ENCODE measurements at regions not wholly inside any gene's neighbourhood (a gene's known extent, or its start where the extent isn't known, plus 50 kb on each side); places are given as distances from the start of the nearest gene placed in this dataset.

GRCh38 chr13:82879921-82880320, 1002.4 kb downstream of the SLITRK1 start:
- H3K4me3 ChIP-seq = no peak overlapping the region
- H3K27ac ChIP-seq = no peak overlapping the region
- intact Hi-C loops (cut with DNase I) = no loop called here
- no peak overlapping the region for H3K9ac ChIP-seq (ENCODE audit: low read depth in 2 of 2, low read length in 2 of 2)
- H3K9me3 ChIP-seq = no peaks in the 10 kb centered on the region
- no peaks in the 10 kb centered on the region for H3K27me3 ChIP-seq
- H3K36me3 ChIP-seq = no peaks in the 10 kb centered on the region
- no peak for DNase-seq
- TF ChIP-seq, protein P1, sequence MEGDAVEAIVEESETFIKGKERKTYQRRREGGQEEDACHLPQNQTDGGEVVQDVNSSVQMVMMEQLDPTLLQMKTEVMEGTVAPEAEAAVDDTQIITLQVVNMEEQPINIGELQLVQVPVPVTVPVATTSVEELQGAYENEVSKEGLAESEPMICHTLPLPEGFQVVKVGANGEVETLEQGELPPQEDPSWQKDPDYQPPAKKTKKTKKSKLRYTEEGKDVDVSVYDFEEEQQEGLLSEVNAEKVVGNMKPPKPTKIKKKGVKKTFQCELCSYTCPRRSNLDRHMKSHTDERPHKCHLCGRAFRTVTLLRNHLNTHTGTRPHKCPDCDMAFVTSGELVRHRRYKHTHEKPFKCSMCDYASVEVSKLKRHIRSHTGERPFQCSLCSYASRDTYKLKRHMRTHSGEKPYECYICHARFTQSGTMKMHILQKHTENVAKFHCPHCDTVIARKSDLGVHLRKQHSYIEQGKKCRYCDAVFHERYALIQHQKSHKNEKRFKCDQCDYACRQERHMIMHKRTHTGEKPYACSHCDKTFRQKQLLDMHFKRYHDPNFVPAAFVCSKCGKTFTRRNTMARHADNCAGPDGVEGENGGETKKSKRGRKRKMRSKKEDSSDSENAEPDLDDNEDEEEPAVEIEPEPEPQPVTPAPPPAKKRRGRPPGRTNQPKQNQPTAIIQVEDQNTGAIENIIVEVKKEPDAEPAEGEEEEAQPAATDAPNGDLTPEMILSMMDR (IDR thresholded peaks at IDR 0.05) = no peak
- H3K4me1 ChIP-seq = no peaks in the 10 kb centered on the region

DNA sequence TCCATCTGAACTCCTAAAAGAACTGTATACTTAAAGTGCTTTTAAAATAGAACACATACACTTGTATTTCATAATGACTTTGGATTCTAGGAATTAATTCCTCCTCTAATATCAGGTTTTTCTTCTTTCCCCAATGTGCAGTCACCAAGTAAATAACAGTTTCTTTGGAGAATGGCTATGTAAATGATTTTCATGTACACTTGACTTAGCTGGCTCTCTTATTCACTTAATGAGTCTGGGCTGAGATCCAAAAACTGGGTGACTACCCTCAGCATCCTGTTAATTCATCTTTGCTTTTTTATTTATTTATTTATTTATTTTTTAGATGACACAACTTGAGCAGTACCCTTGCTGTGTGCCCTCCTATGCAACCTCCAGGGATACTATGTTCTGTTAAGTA, 1003.7 kb downstream of the SLITRK1 start:
- TF ChIP-seq, protein P1 (IDR thresholded peaks at IDR 0.05) = no peak
- Histone ChIP-seq H3K27ac (no peak overlapping the region), H3K9me3 (no peaks in the 10 kb centered on the region), H3K4me1 (no peaks in the 10 kb centered on the region), H3K27me3 (no peaks in the 10 kb centered on the region), H3K9ac (ENCODE audit: low read depth in 2 of 2, low read length in 2 of 2) (no peak overlapping the region), H3K36me3 (no peaks in the 10 kb centered on the region), H3K4me3 (no peak overlapping the region)
- intact Hi-C loops (cut with DNase I) = no loop called here
- DNase-seq = no peak

GRCh38 chr13:82867284-82867683, 1015.0 kb downstream of the SLITRK1 start:
- H3K9ac ChIP-seq (ENCODE audit: low read depth in 2 of 2, low read length in 2 of 2) = no peak overlapping the region
- intact Hi-C loops (cut with DNase I) = no loop called here
- no peaks in the 10 kb centered on the region for H3K36me3 ChIP-seq
- no peak overlapping the region for H3K27ac ChIP-seq
- no peaks in the 10 kb centered on the region for H3K27me3 ChIP-seq
- no peaks in the 10 kb centered on the region for H3K4me1 ChIP-seq
- TF ChIP-seq, protein P1 (IDR thresholded peaks at IDR 0.05) = no peak
- DNase-seq = no peak
- no peaks in the 10 kb centered on the region for H3K9me3 ChIP-seq
- no peak overlapping the region for H3K4me3 ChIP-seq

GRCh38 chr13:82850644-82851043, 1031.6 kb downstream of the SLITRK1 start:
- H3K4me3 ChIP-seq = no peak overlapping the region
- TF ChIP-seq, protein P1 (IDR thresholded peaks at IDR 0.05) = no peak
- no peaks in the 10 kb centered on the region for H3K9me3 ChIP-seq
- no peak overlapping the region for H3K27ac ChIP-seq
- no peaks in the 10 kb centered on the region for H3K36me3 ChIP-seq
- no peaks in the 10 kb centered on the region for H3K4me1 ChIP-seq
- H3K27me3 ChIP-seq = no peaks in the 10 kb centered on the region
- H3K9ac ChIP-seq (ENCODE audit: low read depth in 2 of 2, low read length in 2 of 2) = no peak overlapping the region
- intact Hi-C loops (cut with DNase I) = no loop called here
- no peak for DNase-seq

GRCh38 chr13:82848766-82849165, 1033.5 kb downstream of the SLITRK1 start:
- H3K27ac ChIP-seq = no peak overlapping the region
- TF ChIP-seq, protein P1 (IDR thresholded peaks at IDR 0.05) = no peak
- H3K36me3 ChIP-seq = no peaks in the 10 kb centered on the region
- intact Hi-C loops (cut with DNase I) = no loop called here
- H3K9me3 ChIP-seq = no peaks in the 10 kb centered on the region
- DNase-seq = no peak
- H3K27me3 ChIP-seq = no peaks in the 10 kb centered on the region
- no peak overlapping the region for H3K4me3 ChIP-seq
- no peak overlapping the region for H3K9ac ChIP-seq (ENCODE audit: low read depth in 2 of 2, low read length in 2 of 2)
- no peaks in the 10 kb centered on the region for H3K4me1 ChIP-seq

DNA sequence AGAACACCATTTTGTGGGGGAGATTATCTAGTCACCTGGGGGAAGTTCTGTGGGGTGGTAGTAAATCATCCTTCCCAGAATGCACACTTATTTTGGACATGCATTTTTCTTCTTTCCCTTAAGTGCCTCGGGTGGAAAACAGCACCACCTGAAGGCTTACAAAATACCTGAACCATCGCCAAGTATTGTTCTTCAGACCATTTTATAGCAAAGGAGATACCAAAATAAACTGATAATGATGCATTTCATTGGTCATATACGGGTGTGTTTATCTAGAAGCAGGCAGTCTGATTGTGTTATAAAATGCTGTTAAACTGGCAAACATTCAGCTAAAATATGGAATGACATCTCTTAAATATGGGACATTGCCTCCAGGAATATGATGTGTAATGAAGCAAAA, 1034.7 kb downstream of the SLITRK1 start:
- no peaks in the 10 kb centered on the region for H3K4me1 ChIP-seq
- H3K36me3 ChIP-seq = no peaks in the 10 kb centered on the region
- TF ChIP-seq, protein P1 (IDR thresholded peaks at IDR 0.05) = no peak
- no peak overlapping the region for H3K4me3 ChIP-seq
- intact Hi-C loops (cut with DNase I) = no loop called here
- no peak overlapping the region for H3K9ac ChIP-seq (ENCODE audit: low read depth in 2 of 2, low read length in 2 of 2)
- no peaks in the 10 kb centered on the region for H3K27me3 ChIP-seq
- H3K27ac ChIP-seq = no peak overlapping the region
- no peak for DNase-seq
- H3K9me3 ChIP-seq = no peaks in the 10 kb centered on the region

All from colonic mucosa (tissue), 4 donors.